Stimulated activated CD4-positive, alpha-beta T cell treated with anti-CD3 and anti-CD28 coated beads, Interleukin-12 subunit alpha, Interleukin-12 subunit beta, amount 100 ng/mL, for 4 hours (primary cell): ENCODE measurements at regions not wholly inside any gene's neighbourhood (a gene's known extent, or its start where the extent isn't known, plus 50 kb on each side); places are given as distances from the start of the nearest gene placed in this dataset.
"Not testable (repeated sequence)": the region's sequence is repeated elsewhere in the genome, so short reads cannot be mapped to it uniquely, and the experiment has no call there.

Source experiments
- DNase-seq: peaks from one replicate; pipeline ENCODE4 v3.0.0-alpha.2; 2020

DNA sequence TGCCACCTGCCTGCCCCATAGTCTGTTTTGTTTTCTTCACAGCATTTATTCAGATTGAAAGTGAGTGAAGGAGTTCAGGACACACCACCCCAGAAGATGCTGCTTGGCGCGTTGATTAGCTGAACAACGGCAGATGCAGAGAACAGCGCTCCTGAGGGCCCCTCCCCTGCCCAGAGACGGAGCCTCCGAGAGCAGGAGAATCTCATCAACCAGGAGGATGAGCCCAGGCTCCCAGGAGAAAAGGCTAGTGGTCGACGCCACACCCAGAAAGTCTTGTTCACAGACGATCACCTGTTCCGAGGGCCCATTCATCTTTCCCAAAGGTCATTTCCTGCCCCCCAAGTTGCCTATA is 180.4 kb upstream of the PPP1R26 start:
- no peak for DNase-seq

- no peak for DNase-seq
Measured at GRCh38 chr9:135299651-135300345, 179.8 kb upstream of the PPP1R26 start.

DNA sequence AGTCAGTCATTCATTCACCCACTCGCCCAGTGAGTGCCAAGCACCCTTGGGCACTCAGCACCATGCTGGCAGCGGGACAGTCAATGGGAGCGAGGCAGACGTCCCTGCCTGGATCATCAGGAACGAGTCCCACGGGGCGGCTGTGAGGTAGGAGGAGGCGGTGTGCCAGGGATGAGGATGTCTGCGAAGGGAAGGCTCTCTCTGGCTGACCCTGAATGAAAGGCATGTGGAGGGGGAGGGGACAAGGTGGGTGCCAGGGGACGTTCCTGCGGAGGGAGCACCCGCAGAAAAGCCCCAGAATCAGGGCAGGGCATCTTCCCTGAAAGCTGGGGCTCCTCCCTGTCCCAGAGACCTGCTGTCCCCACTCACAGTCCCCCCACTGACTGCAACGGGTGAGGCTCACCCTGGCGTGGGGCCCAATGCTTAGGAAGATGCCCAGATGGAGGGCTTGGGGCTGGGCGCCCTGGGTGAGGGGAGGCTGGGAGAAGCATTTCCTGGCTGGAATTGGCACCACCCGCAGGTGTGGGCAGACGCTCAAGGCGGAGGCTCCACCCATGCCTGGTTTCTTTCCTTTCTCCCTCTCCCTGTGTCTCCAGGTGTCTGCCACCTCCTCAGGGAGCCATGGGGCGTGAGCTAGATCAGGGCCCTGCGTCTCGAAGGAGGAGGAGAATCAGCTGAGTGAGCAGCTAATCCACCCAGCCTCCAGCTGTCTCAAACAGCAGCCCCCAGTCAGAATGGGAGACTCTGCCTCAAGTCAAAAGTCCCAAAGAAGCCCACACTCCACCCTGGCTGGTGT is 179.0 kb upstream of the PPP1R26 start:
- no peak for DNase-seq

DNA sequence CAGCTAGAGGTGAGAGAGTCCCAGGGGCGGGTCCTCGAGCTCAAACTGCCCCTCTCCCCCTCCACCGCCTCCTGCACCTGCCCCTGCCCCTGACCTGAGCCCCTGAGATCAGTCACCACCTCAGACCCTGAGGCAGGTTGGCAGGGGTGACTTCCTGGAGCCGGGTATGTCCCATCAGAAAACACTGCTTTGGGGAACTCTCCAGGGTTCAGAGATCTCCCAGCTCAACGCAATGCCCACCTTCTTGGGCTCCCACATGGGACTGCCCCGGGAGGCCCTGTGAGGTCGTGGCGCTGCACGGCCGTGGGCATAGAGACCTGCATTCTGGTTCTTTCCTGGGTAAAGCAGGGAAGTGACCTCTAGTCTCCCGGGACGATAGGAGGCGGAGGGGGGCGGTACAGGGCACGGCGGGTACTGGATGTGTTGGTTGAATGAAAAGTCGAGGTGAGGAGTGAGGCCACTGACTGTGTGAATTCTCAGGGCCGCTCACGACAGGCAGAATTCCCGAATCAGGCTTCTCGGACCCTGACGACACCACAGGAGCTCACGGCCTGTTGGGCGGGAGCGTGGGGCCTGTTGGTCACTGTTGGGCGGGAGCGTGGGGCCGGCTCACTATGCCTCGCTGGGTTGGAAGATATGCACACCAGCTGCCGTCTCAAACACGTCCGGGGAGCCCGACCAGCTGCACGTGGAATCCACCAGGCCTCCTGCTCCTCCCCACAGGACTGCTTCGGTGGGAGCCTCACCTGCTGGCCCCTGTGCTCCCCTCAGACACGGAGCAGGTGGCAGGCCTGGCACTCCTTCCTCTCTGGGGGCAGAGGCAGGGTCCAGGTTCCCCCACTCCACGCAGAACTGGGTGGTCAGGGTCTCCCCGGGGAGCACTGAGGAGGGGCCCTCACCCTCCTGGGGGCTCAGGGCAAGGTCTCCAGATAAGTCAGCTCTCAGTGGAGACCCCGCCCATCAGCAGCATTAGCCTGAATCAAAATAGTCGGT is 178.0 kb upstream of the PPP1R26 start:
- no peak for DNase-seq

GRCh38 chr9:135302329-135303279 is 177.0 kb upstream of the PPP1R26 start:
- DNase-seq = no peak

- no peak for DNase-seq
Measured at GRCh38 chr9:135303280-135303647, 176.3 kb upstream of the PPP1R26 start.

- no peak for DNase-seq
Measured at GRCh38 chr9:135303865-135304499, 175.6 kb upstream of the PPP1R26 start.

DNA sequence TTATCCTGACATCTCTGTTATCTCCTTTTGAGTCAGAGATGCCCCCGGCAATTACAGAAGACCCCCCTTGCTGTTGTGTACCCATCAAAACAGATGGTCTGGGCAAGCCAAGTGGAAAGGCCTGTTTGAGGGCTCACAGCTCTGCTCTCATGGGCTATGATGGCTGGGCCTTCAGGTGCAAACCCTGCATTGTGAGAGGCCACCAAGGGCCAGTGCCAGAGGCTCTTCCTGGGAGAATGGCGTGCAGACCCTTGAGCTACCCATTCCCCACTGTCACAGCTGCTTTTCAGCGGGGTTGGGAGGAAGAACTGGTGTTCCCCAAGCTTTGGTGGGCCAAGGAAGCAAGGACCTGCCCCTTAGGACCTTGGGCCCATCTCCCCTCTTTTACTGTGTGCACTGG is 174.7 kb upstream of the PPP1R26 start:
- no peak for DNase-seq

GRCh38 chr9:135305546-135306180 is 173.9 kb upstream of the PPP1R26 start:
- DNase-seq = no peak

DNA sequence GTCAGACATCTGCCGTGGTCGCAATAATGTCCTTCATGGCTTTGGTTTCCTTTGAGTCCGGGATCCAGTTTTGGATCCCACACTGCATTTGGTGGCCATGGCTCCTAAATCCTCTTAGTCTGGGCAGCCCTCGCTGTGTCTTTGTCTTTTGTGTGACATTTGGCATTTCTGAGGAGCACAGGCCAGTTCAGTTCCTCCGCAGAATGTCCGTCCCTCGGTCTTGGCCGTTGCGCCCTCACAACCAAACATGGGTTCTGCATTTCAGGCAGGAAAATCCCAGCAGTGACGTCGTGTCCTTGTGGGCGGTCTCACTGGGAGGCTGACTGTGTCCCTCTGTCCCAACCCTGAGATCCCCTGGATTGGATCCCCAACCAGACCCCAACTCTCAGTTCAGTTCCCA is 172.9 kb upstream of the PPP1R26 start:
- DNase-seq = no peak

- DNase-seq = no peak
Measured at GRCh38 chr9:135307300-135307699, 172.3 kb upstream of the PPP1R26 start.

DNA sequence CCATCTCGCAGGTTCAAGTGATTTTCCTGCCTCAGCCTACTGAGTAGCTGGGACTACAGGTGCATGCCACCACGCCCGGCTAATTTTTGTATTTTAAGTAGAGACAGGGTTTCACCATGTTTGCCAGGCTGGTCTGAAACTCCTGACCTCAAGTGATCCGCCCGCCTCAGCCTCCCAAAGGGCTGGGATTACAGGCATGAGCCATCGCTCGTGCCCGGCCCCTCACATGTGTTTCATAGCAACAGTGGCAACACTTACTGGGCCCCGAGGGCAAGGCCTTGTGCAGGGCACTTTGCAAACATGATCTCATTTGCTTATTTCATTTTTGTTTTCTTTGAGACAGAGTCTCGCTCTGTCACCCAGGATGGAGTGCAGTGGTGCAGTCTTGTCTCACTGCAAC is 171.7 kb upstream of the PPP1R26 start:
- not testable (repeated sequence) for DNase-seq

DNA sequence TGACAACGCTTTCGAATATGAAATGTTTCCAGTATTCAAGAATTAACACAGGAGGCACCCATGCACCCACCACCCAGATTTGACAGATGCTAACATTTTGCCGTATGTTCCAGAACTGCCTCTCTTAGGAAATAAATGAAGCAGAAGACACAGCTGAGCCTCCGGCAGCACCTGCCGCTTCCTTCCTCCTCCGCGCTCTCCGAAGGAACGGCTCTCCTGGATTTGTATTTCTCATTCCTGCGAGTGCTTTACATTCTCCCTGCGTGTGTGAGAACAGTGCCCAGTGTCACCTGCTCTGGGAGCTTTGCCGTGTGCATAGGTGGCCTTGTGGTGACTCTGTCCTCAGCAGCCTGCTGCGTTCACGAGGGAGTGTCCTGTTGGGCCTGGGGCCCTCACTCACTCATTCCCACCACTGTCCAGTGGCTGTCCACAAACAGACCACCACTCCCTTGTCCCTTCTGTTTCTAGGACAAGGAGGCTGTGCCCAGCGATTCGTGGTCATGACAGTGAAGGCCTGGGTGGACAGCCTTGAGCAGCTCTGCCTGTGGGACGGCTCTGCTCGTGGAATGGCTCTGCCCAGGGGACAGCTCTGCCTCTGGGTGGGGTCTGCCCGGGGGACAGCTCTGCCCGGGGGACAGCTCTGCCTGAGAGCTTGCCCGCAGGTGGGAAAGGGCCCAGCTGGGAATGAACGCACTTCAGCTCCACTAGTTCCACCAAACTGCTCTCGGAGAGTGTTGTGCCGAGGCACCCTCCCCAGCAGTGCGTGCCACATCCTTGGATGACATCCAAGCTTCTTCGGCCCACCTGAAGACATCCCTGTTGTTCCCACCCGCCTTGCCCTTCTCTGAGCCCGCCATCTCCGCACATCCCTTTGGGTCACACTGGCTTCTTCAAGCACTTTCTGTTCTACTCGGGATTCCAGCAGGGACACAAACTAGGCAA is 170.5 kb upstream of the PPP1R26 start:
- DNase-seq = no peak

DNA sequence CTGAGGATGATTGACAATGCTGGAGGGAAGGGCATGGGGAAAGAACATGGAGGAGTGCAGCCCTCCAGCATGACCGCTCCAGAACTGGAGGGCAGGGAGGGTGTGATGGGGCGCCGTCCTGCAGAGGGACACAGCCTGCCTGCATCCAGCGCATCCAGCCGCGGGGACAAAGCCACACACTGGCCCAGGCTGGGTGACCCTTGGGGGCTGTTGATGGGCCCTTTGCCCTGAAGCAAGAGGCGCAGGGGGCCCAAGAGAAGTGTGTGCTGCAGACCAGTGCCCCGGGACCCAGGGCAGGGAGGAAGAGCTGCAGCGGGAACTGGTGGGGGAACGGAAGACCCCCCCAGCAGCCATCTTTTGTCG is 169.8 kb upstream of the PPP1R26 start:
- no peak for DNase-seq

GRCh38 chr9:135310134-135310533 is 169.4 kb upstream of the PPP1R26 start:
- DNase-seq = no peak

- no peak for DNase-seq
Measured at GRCh38 chr9:135315572-135315971, 164.0 kb upstream of the PPP1R26 start.

GRCh38 chr9:135320331-135320730 is 159.3 kb upstream of the PPP1R26 start:
- DNase-seq = no peak

DNA sequence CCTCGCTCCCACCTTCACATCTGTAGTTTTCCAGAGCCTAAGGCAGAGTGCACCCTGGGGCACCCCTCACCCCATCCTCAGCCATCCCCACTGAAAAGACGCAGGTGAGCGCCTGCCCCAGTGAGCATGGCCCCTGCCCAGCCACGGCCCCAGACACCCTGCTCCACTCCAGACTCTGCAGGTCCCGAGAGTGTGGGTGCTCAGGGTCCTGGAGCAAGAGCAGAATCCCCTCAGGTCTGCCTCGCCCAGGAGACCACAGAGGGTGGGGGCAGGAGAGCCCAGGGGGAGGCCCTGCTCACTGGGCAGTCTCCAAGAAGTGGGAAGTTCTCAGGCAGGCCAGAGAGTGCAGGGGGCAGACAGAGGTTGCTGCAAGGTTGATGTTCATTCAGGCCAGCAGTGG is 158.6 kb upstream of the PPP1R26 start:
- DNase-seq = no peak

DNA sequence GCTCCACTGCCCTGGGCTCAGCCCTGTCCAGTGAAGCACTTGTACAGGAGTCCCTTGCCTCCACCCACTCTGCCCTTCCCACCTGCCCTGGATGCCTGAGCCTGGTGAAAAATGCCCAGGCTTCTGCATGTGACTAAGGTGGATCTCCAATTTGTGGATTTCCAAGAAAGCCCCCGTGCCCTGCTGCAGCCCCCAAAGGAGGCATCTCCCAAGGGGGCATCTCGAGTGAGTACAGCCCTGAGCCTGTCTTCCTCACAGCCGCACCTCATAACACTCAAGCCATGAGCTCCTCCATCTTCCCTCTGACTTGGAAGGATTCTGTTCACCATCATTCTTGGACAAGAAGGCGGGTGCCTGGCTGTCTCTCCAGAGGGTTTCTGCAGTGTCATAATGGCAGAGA is 158.0 kb upstream of the PPP1R26 start:
- DNase-seq = no peak

- no peak for DNase-seq
Measured at GRCh38 chr9:135324329-135324728, 155.3 kb upstream of the PPP1R26 start.
